H7 (cell line): ENCODE measurements at regions not wholly inside any gene's neighbourhood (a gene's known extent, or its start where the extent isn't known, plus 50 kb on each side); places are given as distances from the start of the nearest gene placed in this dataset.
A peak's percentile ranks its signal among the peaks of the same experiment; 100 is the strongest.
"Not testable (repeated sequence)": the region's sequence is repeated elsewhere in the genome, so short reads cannot be mapped to it uniquely, and the experiment has no call there.

ENCODE experiments used
- DNase-seq: peaks from one replicate; pipeline ENCODE4 v3.0.0; 2012
- H3K27me3 ChIP-seq: 2 replicates; pipeline ENCODE4 v1.6.0; 2011; ENCODE audit warnings: mild to moderate bottlenecking, low read length; ENCODE audit not compliant: control insufficient read depth, insufficient read depth
- H3K36me3 ChIP-seq: replicated peaks from 2 replicates; pipeline ENCODE4 v1.5.1; 2011; ENCODE audit warnings: low read length; ENCODE audit not compliant: control insufficient read depth, insufficient read depth
- H3K4me3 ChIP-seq: 2 replicates; pipeline ENCODE4 v1.5.1; 2011; ENCODE audit warnings: low read depth, mild to moderate bottlenecking, control low read depth, low read length, moderate library complexity; ENCODE audit not compliant: insufficient read depth

GRCh38 chrX:115388879-115389278 is 99.4 kb downstream of the LUZP4 start:
- H3K4me3 ChIP-seq: no peak overlapping the region
- no peaks in the 10 kb centered on the region for H3K27me3 ChIP-seq
- H3K36me3 ChIP-seq: no peaks in the 10 kb centered on the region
- DNase-seq: no peak

GRCh38 chrX:115390078-115390477 is 100.6 kb downstream of the LUZP4 start:
- H3K4me3 ChIP-seq: no peak overlapping the region
- no peak for DNase-seq
- no peaks in the 10 kb centered on the region for H3K27me3 ChIP-seq
- H3K36me3 ChIP-seq: no peaks in the 10 kb centered on the region

GRCh38 chrX:115392031-115392430 is 102.5 kb downstream of the LUZP4 start:
- Histone ChIP-seq H3K4me3 (no peak overlapping the region), H3K27me3 (no peaks in the 10 kb centered on the region), H3K36me3 (no peaks in the 10 kb centered on the region)
- no peak for DNase-seq

GRCh38 chrX:115392871-115393270 is 103.4 kb downstream of the LUZP4 start:
- Histone ChIP-seq H3K36me3 (no peaks in the 10 kb centered on the region), H3K4me3 (no peak overlapping the region)
- DNase-seq: no peak

GRCh38 chrX:115393271-115393670 is 103.8 kb downstream of the LUZP4 start:
- Histone ChIP-seq H3K36me3 (no peaks in the 10 kb centered on the region), H3K27me3 (no peaks in the 10 kb centered on the region), H3K4me3 (no peak overlapping the region)
- no peak for DNase-seq

More at GRCh38 chrX:115392871-115393270, 103.4 kb downstream of the LUZP4 start:
- H3K27me3 ChIP-seq: no peaks in the 10 kb centered on the region

GRCh38 chrX:115394806-115395205 is 105.3 kb downstream of the LUZP4 start:
- DNase-seq, H3K27me3 ChIP-seq, H3K4me3 ChIP-seq, H3K36me3 ChIP-seq: not testable (repeated sequence)

- Histone ChIP-seq H3K27me3 (no peaks in the 10 kb centered on the region), H3K36me3 (no peaks in the 10 kb centered on the region), H3K4me3 (no peak overlapping the region)
- DNase-seq: no peak
These were observed 109.8 kb downstream of the LUZP4 start for GRCh38 chrX:115399306-115399705.

- Histone ChIP-seq H3K27me3 (no peaks in the 10 kb centered on the region), H3K4me3 (no peak overlapping the region), H3K36me3 (no peaks in the 10 kb centered on the region)
- peak; percentile 9 for DNase-seq
These were observed 111.4 kb downstream of the LUZP4 start for GRCh38 chrX:115400960-115401359.

GRCh38 chrX:115402299-115402698 is 112.8 kb downstream of the LUZP4 start:
- Histone ChIP-seq H3K36me3 (no peaks in the 10 kb centered on the region), H3K4me3 (no peak overlapping the region), H3K27me3 (no peaks in the 10 kb centered on the region)
- no peak for DNase-seq

GRCh38 chrX:115408771-115409400 is 119.4 kb downstream of the LUZP4 start:
- H3K36me3 ChIP-seq: no peaks in the 10 kb centered on the region
- no peak overlapping the region for H3K4me3 ChIP-seq
- H3K27me3 ChIP-seq: no peaks in the 10 kb centered on the region
- no peak for DNase-seq

GRCh38 chrX:115409551-115409950 is 120.0 kb downstream of the LUZP4 start:
- Histone ChIP-seq H3K36me3 (no peaks in the 10 kb centered on the region), H3K27me3 (no peaks in the 10 kb centered on the region), H3K4me3 (no peak overlapping the region)
- no peak for DNase-seq

GRCh38 chrX:115410731-115411428 is 121.4 kb downstream of the LUZP4 start:
- no peak for DNase-seq
- H3K27me3 ChIP-seq: no peaks in the 10 kb centered on the region
- no peak overlapping the region for H3K4me3 ChIP-seq
- no peaks in the 10 kb centered on the region for H3K36me3 ChIP-seq

GRCh38 chrX:115413246-115413878 is 123.8 kb downstream of the LUZP4 start:
- H3K36me3 ChIP-seq: no peaks in the 10 kb centered on the region
- no peaks in the 10 kb centered on the region for H3K27me3 ChIP-seq
- DNase-seq: no peak
- H3K4me3 ChIP-seq: no peak overlapping the region

- H3K27me3 ChIP-seq: no peaks in the 10 kb centered on the region
- DNase-seq: no peak
These were observed 129.6 kb downstream of the LUZP4 start for GRCh38 chrX:115419069-115419468.

GRCh38 chrX:115423086-115423485 is 133.6 kb downstream of the LUZP4 start:
- H3K27me3 ChIP-seq: no peaks in the 10 kb centered on the region
- H3K4me3 ChIP-seq: no peak overlapping the region
- H3K36me3 ChIP-seq: no peaks in the 10 kb centered on the region
- no peak for DNase-seq

More at GRCh38 chrX:115419069-115419468, 129.6 kb downstream of the LUZP4 start:
- H3K36me3 ChIP-seq: no peaks in the 10 kb centered on the region
- H3K4me3 ChIP-seq: no peak overlapping the region
